Astrocyte of the cerebellum (primary cell): ENCODE measurements at regions not wholly inside any gene's neighbourhood (a gene's known extent, or its start where the extent isn't known, plus 50 kb on each side); places are given as distances from the start of the nearest gene placed in this dataset.

Source experiments
- DNase-seq: peaks from one replicate; pipeline ENCODE4 v3.0.0-alpha.2; 2011; ENCODE audit warnings: low read depth
- H3K4me3 ChIP-seq: 2 replicates; pipeline ENCODE4 v1.5.1; 2011; ENCODE audit warnings: mild to moderate bottlenecking, low read depth, low read length, moderate library complexity
- in situ Hi-C: cut with HindIII; loops from 2 replicates; pipeline ENCODE4 v1.10.0; 2017; ENCODE audit warnings: low sequenced_read_pairs
- TF ChIP-seq, protein P1 (sequence below): IDR thresholded peaks from 2 replicates; pipeline ENCODE4 v1.5.1; 2012; ENCODE audit warnings: low read length, low read depth, moderate library complexity, mild to moderate bottlenecking; ENCODE audit errors: missing control alignments

DNA sequence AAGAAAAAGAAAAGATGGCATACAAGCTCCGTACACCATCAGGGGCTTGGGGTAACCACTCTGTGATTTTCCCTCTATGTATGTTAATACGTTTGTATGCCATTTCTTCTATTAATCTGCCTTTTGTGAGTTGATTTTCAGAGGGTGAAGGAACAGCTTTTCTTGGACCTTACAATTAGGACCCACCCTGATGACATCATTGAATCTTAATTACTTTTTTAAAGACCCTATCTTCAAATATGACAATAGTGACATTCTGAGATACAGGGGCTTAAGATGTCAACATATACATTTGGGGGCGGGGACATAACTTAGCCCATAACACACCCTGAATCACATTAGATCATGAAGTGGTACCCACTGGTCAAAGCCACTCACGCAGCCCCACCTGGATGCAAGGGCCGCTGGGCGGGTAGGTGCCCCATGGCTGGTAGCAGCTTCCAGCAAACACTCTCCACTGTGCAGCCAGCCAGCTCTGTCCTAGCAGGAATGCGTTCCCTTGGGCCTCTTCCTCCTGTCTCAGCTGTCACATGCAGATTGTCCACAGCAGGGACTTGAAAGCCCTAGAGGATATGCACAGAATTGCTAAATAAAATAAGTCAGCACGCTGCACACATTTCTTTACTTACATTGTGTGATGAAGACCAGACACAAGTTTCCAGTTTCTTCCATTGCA, 74.5 kb downstream of the FOXF2 start:
- no peak for DNase-seq
- in situ Hi-C loops: no loop called here
- no peak overlapping the region for H3K4me3 ChIP-seq
- TF ChIP-seq, protein P1, sequence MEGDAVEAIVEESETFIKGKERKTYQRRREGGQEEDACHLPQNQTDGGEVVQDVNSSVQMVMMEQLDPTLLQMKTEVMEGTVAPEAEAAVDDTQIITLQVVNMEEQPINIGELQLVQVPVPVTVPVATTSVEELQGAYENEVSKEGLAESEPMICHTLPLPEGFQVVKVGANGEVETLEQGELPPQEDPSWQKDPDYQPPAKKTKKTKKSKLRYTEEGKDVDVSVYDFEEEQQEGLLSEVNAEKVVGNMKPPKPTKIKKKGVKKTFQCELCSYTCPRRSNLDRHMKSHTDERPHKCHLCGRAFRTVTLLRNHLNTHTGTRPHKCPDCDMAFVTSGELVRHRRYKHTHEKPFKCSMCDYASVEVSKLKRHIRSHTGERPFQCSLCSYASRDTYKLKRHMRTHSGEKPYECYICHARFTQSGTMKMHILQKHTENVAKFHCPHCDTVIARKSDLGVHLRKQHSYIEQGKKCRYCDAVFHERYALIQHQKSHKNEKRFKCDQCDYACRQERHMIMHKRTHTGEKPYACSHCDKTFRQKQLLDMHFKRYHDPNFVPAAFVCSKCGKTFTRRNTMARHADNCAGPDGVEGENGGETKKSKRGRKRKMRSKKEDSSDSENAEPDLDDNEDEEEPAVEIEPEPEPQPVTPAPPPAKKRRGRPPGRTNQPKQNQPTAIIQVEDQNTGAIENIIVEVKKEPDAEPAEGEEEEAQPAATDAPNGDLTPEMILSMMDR: no peak

- no peak overlapping the region for H3K4me3 ChIP-seq
- in situ Hi-C loops: no loop called here
- TF ChIP-seq, protein P1: no peak
- DNase-seq: no peak
Observed at GRCh38 chr6:1464781-1465370, 75.5 kb downstream of the FOXF2 start.

- no peak overlapping the region for H3K4me3 ChIP-seq
- no peak for DNase-seq
- in situ Hi-C loops: no loop called here
- TF ChIP-seq, protein P1: no peak
Observed at GRCh38 chr6:1468126-1468525, 78.8 kb downstream of the FOXF2 start.

- in situ Hi-C loops: no loop called here
- no peak overlapping the region for H3K4me3 ChIP-seq
- no peak for DNase-seq
- TF ChIP-seq, protein P1: no peak
Observed at GRCh38 chr6:1470040-1470439, 80.7 kb downstream of the FOXF2 start.

GRCh38 chr6:1472643-1473042, 83.3 kb downstream of the FOXF2 start:
- in situ Hi-C loops: no loop called here
- no peak overlapping the region for H3K4me3 ChIP-seq
- DNase-seq: no peak
- TF ChIP-seq, protein P1: no peak

- in situ Hi-C loops: no loop called here
- DNase-seq: no peak
- no peak overlapping the region for H3K4me3 ChIP-seq
- TF ChIP-seq, protein P1: no peak
Observed at GRCh38 chr6:1473166-1473565, 83.8 kb downstream of the FOXF2 start.
